Activated CD8-positive, alpha-beta memory T cell treated with anti-CD3 and anti-CD28 coated beads, Interleukin-2, amount 50 U/mL, for 4 hours (primary cell): ENCODE measurements at regions not wholly inside any gene's neighbourhood (a gene's known extent, or its start where the extent isn't known, plus 50 kb on each side); places are given as distances from the start of the nearest gene placed in this dataset.
"Not testable (repeated sequence)": the region's sequence is repeated elsewhere in the genome, so short reads cannot be mapped to it uniquely, and the experiment has no call there.

Source experiments
- DNase-seq: peaks from one replicate; pipeline ENCODE4 v3.0.0-alpha.2; 2020

- DNase-seq = no peak
Measured at GRCh38 chr6:19714434-19715166, 122.6 kb upstream of the ID4 start.

DNA sequence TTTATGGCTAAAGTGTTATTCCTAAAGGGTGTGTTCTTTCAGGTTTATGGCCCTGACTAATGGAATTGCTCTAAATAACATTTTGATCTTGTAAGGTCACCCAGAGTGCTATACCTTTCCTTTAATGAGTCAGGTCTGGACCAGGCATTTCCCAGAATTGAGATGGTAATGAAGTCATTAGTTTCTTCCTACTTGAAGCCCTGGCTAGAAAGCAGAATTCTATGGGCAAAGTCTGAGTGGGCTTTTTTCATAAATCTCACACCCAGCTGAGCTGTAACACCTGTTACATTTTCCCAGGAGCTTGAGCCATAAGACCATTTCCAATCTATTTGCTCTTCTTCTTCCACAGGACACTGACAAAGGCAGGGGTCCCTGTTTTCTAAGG is 122.0 kb upstream of the ID4 start:
- no peak for DNase-seq

DNA sequence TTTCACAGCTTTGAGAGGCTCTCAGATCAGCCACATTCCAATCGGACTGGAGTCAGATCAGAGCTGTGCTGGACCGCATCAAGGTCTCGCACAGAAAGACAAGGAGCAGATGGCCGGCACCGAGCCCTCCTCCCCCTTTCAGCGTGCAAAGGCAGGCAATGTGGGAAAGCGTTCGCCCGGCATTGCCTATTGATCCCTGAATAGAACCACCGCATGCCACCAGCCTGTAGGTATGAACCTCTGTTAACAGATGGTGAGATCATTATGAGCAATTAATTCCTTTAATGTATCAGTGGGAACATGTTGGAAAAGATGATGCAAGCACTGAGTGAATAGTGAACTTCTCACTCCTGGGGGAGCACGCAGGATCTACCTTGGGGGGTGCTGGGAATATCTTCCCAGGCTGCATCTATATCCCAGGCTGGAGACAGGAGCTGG is 117.5 kb upstream of the ID4 start:
- DNase-seq = no peak

DNA sequence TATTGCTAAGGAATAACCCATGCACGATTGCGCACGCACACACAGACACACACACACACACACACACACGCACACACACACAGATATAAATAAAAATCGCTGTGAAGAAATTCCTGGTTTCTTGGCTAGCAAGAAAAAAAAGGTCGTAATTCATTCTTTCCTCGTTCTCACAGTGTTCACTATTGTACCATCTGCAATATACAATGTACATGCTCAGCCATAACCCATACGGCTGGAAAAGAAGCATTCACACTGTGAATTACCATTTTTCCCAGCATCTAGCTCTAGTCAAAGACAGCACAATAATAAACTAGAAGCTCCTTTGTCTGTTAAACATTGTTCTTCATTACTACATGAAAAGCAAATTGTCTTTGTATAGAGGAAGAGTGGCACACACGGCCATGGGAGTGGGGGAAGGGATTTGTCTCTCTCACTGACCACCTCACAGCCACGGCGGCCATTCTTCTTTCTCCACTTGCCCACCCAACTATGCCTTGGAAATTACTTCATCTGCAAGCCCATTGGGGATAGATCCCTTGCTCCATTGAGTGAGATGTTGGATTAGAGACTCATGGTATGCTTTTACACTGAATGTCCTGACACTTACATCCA is 115.3 kb upstream of the ID4 start:
- DNase-seq = no peak

- no peak for DNase-seq
Measured at GRCh38 chr6:19722999-19723398, 114.2 kb upstream of the ID4 start.

- no peak for DNase-seq
Measured at GRCh38 chr6:19723545-19723944, 113.6 kb upstream of the ID4 start.

DNA sequence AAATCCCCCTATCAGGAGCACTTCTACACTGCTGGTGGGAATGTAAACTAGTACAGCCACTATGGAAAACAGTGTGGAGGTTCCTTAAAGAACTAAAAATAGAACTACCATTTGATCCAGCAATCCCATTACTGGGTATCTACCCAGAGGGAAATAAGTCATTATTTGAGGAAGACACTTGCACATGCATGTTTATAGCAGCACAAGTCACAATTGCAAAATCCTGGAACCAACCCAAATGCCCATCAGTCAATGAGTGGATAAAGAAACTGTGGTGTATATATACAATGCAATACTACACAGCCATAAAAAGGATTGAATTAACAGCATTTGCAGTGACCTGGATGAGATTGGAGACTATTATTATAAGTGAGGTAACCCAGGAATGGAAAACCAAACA is 111.7 kb upstream of the ID4 start:
- DNase-seq = not testable (repeated sequence)

GRCh38 chr6:19731282-19731681 is 105.9 kb upstream of the ID4 start:
- DNase-seq = no peak

- no peak for DNase-seq
Measured at GRCh38 chr6:19734061-19734460, 103.1 kb upstream of the ID4 start.

- no peak for DNase-seq
Measured at GRCh38 chr6:19734519-19734918, 102.7 kb upstream of the ID4 start.

- no peak for DNase-seq
Measured at GRCh38 chr6:19736066-19736465, 101.1 kb upstream of the ID4 start.

- DNase-seq = no peak
Measured at GRCh38 chr6:19738010-19738409, 99.2 kb upstream of the ID4 start.

- no peak for DNase-seq
Measured at GRCh38 chr6:19749722-19750121, 87.4 kb upstream of the ID4 start.

DNA sequence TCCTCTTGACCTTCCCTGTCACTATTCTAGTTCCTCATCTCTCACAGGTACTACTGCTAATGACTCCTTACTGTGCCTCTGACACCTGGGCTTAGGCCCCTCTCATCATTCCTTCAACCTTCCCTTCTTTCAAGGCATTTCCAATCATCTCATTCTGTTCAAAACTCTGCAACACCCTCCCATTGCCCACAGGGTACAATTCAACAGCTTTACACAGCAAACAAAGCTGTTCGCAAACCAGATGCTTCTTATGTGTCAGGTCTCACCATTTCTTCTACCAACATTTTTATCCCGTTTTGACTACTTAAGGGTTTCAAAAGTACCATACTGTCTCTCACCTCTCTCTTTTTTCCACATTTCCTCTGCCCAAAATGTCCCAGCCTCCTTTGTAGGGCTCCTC is 84.4 kb upstream of the ID4 start:
- DNase-seq = no peak

DNA sequence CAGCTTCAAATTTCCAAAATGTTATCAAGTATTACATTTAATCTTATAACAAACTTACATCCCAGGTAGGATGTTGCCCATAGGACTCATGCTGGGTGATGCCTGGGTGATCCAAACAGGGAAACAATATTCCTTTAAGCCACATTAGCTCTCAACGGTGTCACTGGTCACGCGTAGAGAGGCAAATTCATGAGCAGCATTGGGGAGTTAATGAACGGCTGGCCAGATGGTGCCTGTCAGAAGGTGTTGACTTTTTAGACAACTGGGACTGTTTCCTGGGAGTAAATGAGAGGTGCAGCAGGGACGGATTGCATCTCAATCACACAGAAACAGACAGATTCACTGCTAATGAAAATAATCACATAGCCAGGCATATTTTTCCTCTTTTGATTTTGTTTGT is 83.3 kb upstream of the ID4 start:
- no peak for DNase-seq

DNA sequence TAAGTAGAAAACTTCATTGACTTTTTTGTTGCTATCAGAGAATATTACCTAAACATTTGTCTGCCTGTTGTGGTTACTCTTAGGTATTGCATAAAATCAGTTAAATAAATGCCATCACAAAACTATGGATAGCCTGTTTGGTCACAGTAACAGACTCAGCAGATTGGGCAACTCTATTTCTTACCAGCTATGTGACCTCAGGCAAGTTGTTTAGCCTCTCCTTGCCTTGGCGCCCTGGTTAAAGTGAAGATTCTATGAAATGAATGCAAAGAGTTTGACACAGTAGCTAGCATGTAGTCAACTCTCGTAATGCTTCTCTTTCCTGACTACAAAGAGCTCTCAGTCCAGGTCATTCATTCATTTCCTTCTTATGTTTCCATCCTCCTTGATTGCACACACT is 82.5 kb upstream of the ID4 start:
- no peak for DNase-seq

DNA sequence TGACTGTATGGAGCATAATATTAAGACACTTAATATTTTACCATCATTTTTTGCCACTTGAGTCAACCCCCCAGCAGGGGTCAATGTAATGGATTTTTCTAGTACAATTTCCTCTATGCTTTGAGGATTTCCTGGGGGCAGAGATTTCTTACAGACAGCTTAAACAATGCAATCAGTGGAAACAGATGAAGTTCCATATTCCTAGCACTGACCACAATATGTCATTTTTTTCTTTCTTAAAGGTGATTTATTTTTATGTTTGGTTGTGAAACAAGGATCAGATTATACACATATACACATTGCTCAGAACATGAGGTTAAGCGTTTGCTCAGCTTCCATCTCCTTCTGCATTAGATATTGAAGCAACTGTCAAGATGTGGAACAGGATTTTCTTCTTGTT is 82.0 kb upstream of the ID4 start:
- DNase-seq = no peak

GRCh38 chr6:19757036-19757435 is 80.1 kb upstream of the ID4 start:
- DNase-seq = no peak

GRCh38 chr6:19759117-19759880 is 77.9 kb upstream of the ID4 start:
- DNase-seq = no peak

DNA sequence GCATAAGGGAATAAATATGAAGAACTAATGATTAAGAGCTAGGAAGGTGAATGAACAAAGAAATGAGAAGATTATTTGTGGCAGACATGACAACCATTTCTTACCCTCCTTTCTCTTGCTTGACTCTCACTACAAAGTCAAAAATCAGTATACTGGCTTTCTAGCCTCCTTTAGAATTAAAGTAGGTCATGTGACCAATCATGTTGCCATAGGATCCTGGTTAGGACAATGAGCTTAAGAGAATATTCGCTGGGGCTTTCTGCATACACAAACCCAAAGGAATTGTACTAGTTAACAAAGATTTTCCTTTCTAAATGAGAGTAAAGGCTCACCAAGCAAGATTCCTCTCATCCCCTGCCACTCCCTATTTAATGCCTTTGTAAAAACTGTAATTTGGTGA is 76.0 kb upstream of the ID4 start:
- DNase-seq = no peak

DNA sequence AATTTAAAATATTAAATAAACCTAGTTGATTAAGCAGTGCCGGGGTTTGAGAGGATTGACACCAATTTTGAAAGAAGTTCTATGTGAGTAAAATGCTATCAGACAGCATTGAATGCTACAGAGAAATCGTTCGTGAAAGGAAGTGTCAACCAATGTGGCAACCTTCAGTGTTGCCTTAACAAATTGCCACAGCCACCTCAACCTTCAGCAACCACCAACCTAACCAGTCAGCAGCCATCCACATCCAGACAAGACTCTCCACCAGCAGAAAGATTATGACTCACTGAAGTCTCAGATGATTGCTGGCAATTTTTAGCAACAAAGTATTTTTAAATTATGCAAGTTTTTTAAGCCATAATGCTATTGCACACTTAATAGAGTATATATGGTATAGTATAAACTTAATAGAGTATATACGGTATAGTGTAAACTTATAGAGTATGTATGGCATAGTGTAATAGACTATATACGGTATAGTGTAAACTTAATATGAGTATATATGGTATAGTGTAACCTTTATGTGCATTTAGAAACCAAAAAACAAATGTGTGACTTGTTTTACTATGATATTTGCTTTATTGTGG is 65.3 kb upstream of the ID4 start:
- no peak for DNase-seq

DNA sequence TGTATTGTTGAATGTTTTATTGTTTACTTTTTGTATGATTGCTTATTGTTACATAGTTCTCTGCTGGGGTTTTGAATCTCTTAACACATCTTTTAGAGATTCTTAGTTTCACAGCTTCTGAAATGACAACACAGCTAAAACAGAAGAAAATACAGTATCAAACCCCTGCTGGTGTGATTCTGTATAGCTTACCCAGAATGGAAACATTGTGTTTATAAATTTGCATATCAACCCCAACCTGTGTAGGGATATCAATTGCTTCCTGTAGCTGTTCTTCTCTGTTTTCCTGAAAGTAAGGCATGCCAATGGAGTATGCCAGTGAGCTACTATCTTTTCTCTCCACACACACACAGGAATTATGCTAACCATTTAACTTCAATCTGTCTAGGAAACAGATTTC is 64.3 kb upstream of the ID4 start:
- DNase-seq = no peak

DNA sequence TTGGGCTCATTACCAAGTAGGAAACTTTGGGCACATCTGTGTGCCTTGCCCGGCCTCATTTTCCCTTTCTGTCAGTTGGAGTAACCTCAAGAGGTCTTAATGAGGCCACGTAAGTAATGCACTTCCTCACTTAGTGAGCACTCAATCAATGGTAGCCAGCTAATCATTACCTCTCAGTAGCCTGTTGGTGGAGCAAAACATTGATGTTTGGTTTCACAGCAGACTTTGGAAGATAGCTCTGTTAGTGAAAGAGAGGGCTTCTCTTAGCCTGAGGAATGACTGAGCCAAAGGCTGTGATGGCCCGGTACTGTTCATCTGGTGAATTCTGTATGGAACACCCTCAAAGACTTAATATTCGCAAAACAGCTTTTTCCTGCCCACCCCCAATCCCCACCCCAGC is 55.9 kb upstream of the ID4 start:
- no peak for DNase-seq

DNA sequence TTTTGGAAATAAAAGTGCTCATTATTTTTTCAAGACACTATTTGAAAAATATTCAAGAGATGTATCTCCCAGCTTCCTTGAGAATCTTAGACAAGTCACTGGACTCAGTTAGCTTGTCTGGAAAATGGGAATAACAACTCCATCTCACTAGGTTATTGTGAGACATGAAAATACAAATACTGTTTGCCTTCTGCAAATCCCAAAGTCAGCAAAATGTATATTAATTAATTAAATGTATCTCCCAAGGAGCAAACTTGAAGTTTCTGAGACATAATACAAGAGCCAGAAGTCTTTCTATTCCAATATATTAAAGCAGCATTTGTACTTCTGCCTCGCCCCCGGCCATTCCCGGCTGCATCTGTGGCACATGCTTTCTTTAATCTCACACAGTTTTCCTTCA is 54.6 kb upstream of the ID4 start:
- no peak for DNase-seq
